Keratinocyte (primary cell): ENCODE measurements at regions not wholly inside any gene's neighbourhood (a gene's known extent, or its start where the extent isn't known, plus 50 kb on each side); places are given as distances from the start of the nearest gene placed in this dataset.

Experiments used
- DNase-seq: peaks from one replicate; pipeline ENCODE4 v3.0.0-alpha.2; 2011; ENCODE audit warnings: low read depth, missing footprints, low spot score
- FAIRE-seq: peaks from 2 replicates; lab custom pipeline; 2011; peaks lifted over from hg19 to GRCh38; lab: Jason Lieb, UNC
- H2AFZ ChIP-seq: 2 replicates; pipeline ENCODE4 v1.6.0; 2012; ENCODE audit warnings: low read length, control low read depth, inconsistent platforms; ENCODE audit not compliant: control insufficient read depth
- H3K27ac ChIP-seq: 2 replicates; pipeline ENCODE4 v1.5.1; 2011; ENCODE audit warnings: low read length; ENCODE audit not compliant: control insufficient read depth, insufficient read depth
- H3K27me3 ChIP-seq: 3 replicates; pipeline ENCODE4 v1.6.0; 2011; ENCODE audit warnings: low read length; ENCODE audit not compliant: control insufficient read depth, insufficient read depth; ENCODE audit errors: extremely low read depth
- H3K36me3 ChIP-seq, 2 experiments: 2 replicates in 1 of 2; 3 replicates in 1 of 2; pipeline ENCODE4 v1.5.1; 2011; ENCODE audit warnings: low read length in 2 of 2, mild to moderate bottlenecking in 1 of 2; ENCODE audit not compliant: control insufficient read depth in 2 of 2, insufficient read depth in 2 of 2; ENCODE audit errors: extremely low read depth in 1 of 2
- H3K4me1 ChIP-seq: 3 replicates; pipeline ENCODE4 v1.5.1; 2011; ENCODE audit warnings: low read length; ENCODE audit not compliant: control insufficient read depth, insufficient read depth; ENCODE audit errors: extremely low read depth
- H3K4me2 ChIP-seq: 3 replicates; pipeline ENCODE4 v1.6.0; 2011; ENCODE audit warnings: low read depth, low read length; ENCODE audit not compliant: control insufficient read depth, insufficient read depth; ENCODE audit errors: extremely low read depth
- H3K4me3 ChIP-seq, 3 experiments: fragments of 200-600 bp in 1 of 3; sonication (generic) in 1 of 3; 2 replicates in 2 of 3; 3 replicates in 1 of 3; pipeline ENCODE4 v1.5.1; 2011 to 2016; ENCODE audit warnings: low read length in 3 of 3, mild to moderate bottlenecking in 3 of 3, control low read depth in 2 of 3, inconsistent platforms in 1 of 3, low read depth in 1 of 3, mixed read lengths in 1 of 3, mixed run types in 1 of 3, moderate library complexity in 1 of 3; ENCODE audit not compliant: control insufficient read depth in 2 of 3, insufficient read depth in 2 of 3; ENCODE audit errors: extremely low read depth in 1 of 3
- H3K79me2 ChIP-seq: 2 replicates; pipeline ENCODE4 v1.6.0; 2012; ENCODE audit warnings: low read length; ENCODE audit not compliant: control insufficient read depth, insufficient read depth
- H3K9ac ChIP-seq: 3 replicates; pipeline ENCODE4 v1.6.0; 2011; ENCODE audit warnings: low read length; ENCODE audit not compliant: control insufficient read depth, insufficient read depth; ENCODE audit errors: extremely low read depth
- H3K9me1 ChIP-seq: 3 replicates; pipeline ENCODE4 v1.6.0; 2011; ENCODE audit warnings: low read length; ENCODE audit not compliant: control insufficient read depth, insufficient read depth; ENCODE audit errors: extremely low read depth
- H3K9me3 ChIP-seq: 2 replicates; pipeline ENCODE4 v1.5.1; 2012; ENCODE audit warnings: low read depth, low read length; ENCODE audit not compliant: control insufficient read depth
- H4K20me1 ChIP-seq: 3 replicates; pipeline ENCODE4 v1.6.0; 2011; ENCODE audit warnings: low read length; ENCODE audit not compliant: control insufficient read depth, insufficient read depth; ENCODE audit errors: extremely low read depth
- CTCF ChIP-seq, 3 experiments: IDR thresholded peaks in 1 of 3; conservative IDR thresholded peaks in 1 of 3; optimal IDR thresholded peaks in 1 of 3; 2 replicates in 2 of 3; 3 replicates in 1 of 3; pipeline versions ENCODE3 to v1.5.1; 2011; ENCODE audit warnings: low read length in 3 of 3, mild to moderate bottlenecking in 3 of 3, moderate library complexity in 2 of 3, control low read depth in 1 of 3, inconsistent platforms in 1 of 3; ENCODE audit not compliant: insufficient read depth in 2 of 3; ENCODE audit errors: extremely low read depth in 1 of 3
- EZH2 ChIP-seq: IDR thresholded peaks from one replicate; pipeline ENCODE4 v1.6.1; 2012; ENCODE audit warnings: inconsistent platforms, mild to moderate bottlenecking, low read length, moderate library complexity
- dilution Hi-C: fragments of 300-500 bp; cut with MboI; formaldehyde crosslinking; loops from one replicate; pipeline ENCODE4 v1.7.0; 2020; ENCODE audit warnings: low sequenced_read_pairs; ENCODE audit not compliant: extremely low pct_ligation_motif_present

DNA sequence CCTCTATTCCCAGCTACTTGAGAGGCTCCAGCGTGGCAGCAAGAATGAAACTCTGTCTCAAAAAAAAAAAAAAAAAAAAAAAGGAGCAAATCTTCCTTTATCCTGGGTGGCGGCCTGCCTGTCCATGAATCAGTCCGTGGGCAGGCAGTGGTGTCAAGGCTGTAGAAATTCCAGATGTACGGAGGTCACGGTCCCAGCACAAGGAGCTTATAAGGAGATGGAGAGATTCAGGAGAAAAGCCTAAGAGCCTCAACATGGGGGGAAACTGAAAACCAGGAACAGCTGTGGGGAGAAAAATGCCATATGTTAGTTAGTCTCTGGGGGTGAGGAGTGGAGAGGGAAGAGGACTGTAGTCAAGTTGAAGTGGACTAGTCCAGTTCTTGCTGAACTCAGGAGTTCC lies 130.5 kb upstream of the CRY1 start:
- no peaks in the 10 kb centered on the region for H3K9me3 ChIP-seq
- H3K4me2 ChIP-seq: no peak overlapping the region
- dilution Hi-C loops: no loop called here
- FAIRE-seq: no peak
- no peaks in the 10 kb centered on the region for H3K79me2 ChIP-seq
- peaks cover 3% of the 10 kb centered on the region for H3K4me1 ChIP-seq
- H3K36me3 ChIP-seq: no peaks in the 10 kb centered on the region
- H4K20me1 ChIP-seq: no peaks in the 10 kb centered on the region
- TF ChIP-seq CTCF (optimal IDR thresholded peaks at IDR 0.05 in 1 of 3, IDR thresholded peaks at IDR 0.05 in 1 of 3, conservative IDR thresholded peaks at IDR 0.05 in 1 of 3; ENCODE audit: extremely low read depth in 1 of 3, insufficient read depth in 2 of 3, low read length in 3 of 3) (no peak), EZH2 (no peak)
- no peak overlapping the region for H3K27ac ChIP-seq
- no peaks in the 10 kb centered on the region for H3K27me3 ChIP-seq
- H3K4me3 ChIP-seq: no peak overlapping the region
- no peaks in the 10 kb centered on the region for H3K9me1 ChIP-seq
- DNase-seq: no peak
- no peak overlapping the region for H2AFZ ChIP-seq
- no peak overlapping the region for H3K9ac ChIP-seq

GRCh38 chr12:107225635-107226034 lies 132.3 kb upstream of the CRY1 start:
- H4K20me1 ChIP-seq: no peaks in the 10 kb centered on the region
- no peak overlapping the region for H3K27ac ChIP-seq
- H3K79me2 ChIP-seq: no peaks in the 10 kb centered on the region
- H3K4me3 ChIP-seq: no peak overlapping the region
- H2AFZ ChIP-seq: no peak overlapping the region
- no peaks in the 10 kb centered on the region for H3K36me3 ChIP-seq
- no peaks in the 10 kb centered on the region for H3K9me1 ChIP-seq
- peaks cover 3% of the 10 kb centered on the region for H3K4me1 ChIP-seq
- no peak for TF ChIP-seq EZH2
- TF ChIP-seq CTCF (optimal IDR thresholded peaks at IDR 0.05 in 1 of 3, IDR thresholded peaks at IDR 0.05 in 1 of 3, conservative IDR thresholded peaks at IDR 0.05 in 1 of 3; ENCODE audit: extremely low read depth in 1 of 3, insufficient read depth in 2 of 3, low read length in 3 of 3): no peak
- H3K9me3 ChIP-seq: no peaks in the 10 kb centered on the region
- no peak overlapping the region for H3K4me2 ChIP-seq
- DNase-seq (no peak), FAIRE-seq (no peak)
- no peaks in the 10 kb centered on the region for H3K27me3 ChIP-seq
- no peak overlapping the region for H3K9ac ChIP-seq
- dilution Hi-C loops: no loop called here
